Naive thymus-derived CD8-positive, alpha-beta T cell (primary cell): ENCODE measurements at regions not wholly inside any gene's neighbourhood (a gene's known extent, or its start where the extent isn't known, plus 50 kb on each side); places are given as distances from the start of the nearest gene placed in this dataset.
"Not testable (repeated sequence)": the region's sequence is repeated elsewhere in the genome, so short reads cannot be mapped to it uniquely, and the experiment has no call there.

Experiments used
- ATAC-seq, 2 donors: fragments of 150-1000 bp; cut with Tn5 transposase in 1 of 2; sonication (Bioruptor Pico), chemical (Tn5 transposase) in 1 of 2; 1 replicate in 1 of 2; 2 replicates in 1 of 2; pipeline ENCODE4 v1.10.0; 2021; ENCODE audit warnings: mild to moderate bottlenecking in 2 of 2, moderate library complexity in 2 of 2
- POLR2A ChIA-PET: fragments of 350-600 bp; sonication (Branson Sonifier 250); formaldehyde crosslinking; loops from one replicate; lab custom pipeline; 2021; ENCODE audit warnings: antibody characterized with exemption; lab: Charles Lee
- DNase-seq, 10 donors: peaks; one replicate each; pipeline versions ENCODE4 v3.0.0 to v3.0.0-alpha.2; 2020 to 2022
- H3K27ac Mint-ChIP-seq, 10 donors: one replicate each; pipeline ENCODE4 v1.8.0; 2020 to 2022; ENCODE audit warnings: mild to moderate bottlenecking in 10 of 10, mixed read lengths in 10 of 10, moderate library complexity in 4 of 10, inconsistent platforms in 1 of 10
- H3K27me3 Mint-ChIP-seq, 5 donors: one replicate each; pipeline ENCODE4 v1.8.0; 2021 to 2022; ENCODE audit warnings: mixed read lengths in 5 of 5
- H3K36me3 Mint-ChIP-seq, 3 donors: one replicate each; pipeline ENCODE4 v1.8.0; 2020 to 2022; ENCODE audit warnings: mixed read lengths in 3 of 3, mild to moderate bottlenecking in 2 of 3, inconsistent platforms in 1 of 3
- H3K4me1 Mint-ChIP-seq, 4 donors: one replicate each; pipeline ENCODE4 v1.8.0; 2021 to 2022; ENCODE audit warnings: mixed read lengths in 4 of 4
- H3K4me3 Mint-ChIP-seq, 10 donors: one replicate each; pipeline ENCODE4 v1.8.0; 2020 to 2022; ENCODE audit warnings: mild to moderate bottlenecking in 10 of 10, mixed read lengths in 10 of 10, moderate library complexity in 6 of 10, inconsistent platforms in 1 of 10
- H3K9me3 Mint-ChIP-seq, 9 donors: one replicate each; pipeline ENCODE4 v1.8.0; 2020 to 2022; ENCODE audit warnings: mixed read lengths in 9 of 9, mild to moderate bottlenecking in 3 of 9, inconsistent platforms in 1 of 9, moderate library complexity in 1 of 9

- POLR2A ChIA-PET = no interaction called here
- ATAC-seq = no peak
- no peaks in the 10 kb centered on the region for H3K4me1 Mint-ChIP-seq
- peaks cover 0 to 2% (median 0%) of the 10 kb centered on the region in 3 donors for H3K36me3 Mint-ChIP-seq
- H3K9me3 Mint-ChIP-seq = peaks cover 0 to 1% (median 0%) of the 10 kb centered on the region in 9 donors
- H3K27me3 Mint-ChIP-seq = peaks cover 0 to 2% (median 0%) of the 10 kb centered on the region in 5 donors
- no peak for DNase-seq
- no peak overlapping the region for H3K4me3 Mint-ChIP-seq
- H3K27ac Mint-ChIP-seq = peak overlapping the region in 1 of 10 donors; percentile 39
Measured at GRCh38 chr20:47857569-47858464, 72.5 kb upstream of the SULF2 start.

GRCh38 chr20:47857187-47857568 lies 71.9 kb upstream of the SULF2 start:
- DNase-seq (no peak), ATAC-seq (no peak)
- POLR2A ChIA-PET = no interaction called here
- Mint-ChIP-seq H3K27ac (no peak overlapping the region), H3K4me1 (peaks cover 0 to 2% (median 0%) of the 10 kb centered on the region in 4 donors), H3K36me3 (no peaks in the 10 kb centered on the region), H3K27me3 (peaks cover 0 to 5% (median 2%) of the 10 kb centered on the region in 5 donors), H3K9me3 (no peaks in the 10 kb centered on the region), H3K4me3 (no peak overlapping the region)

- H3K27me3 Mint-ChIP-seq = peaks cover 4 to 19% (median 5%) of the 10 kb centered on the region in 5 donors
- no peak overlapping the region for H3K27ac Mint-ChIP-seq
- no peaks in the 10 kb centered on the region for H3K36me3 Mint-ChIP-seq
- H3K4me1 Mint-ChIP-seq = peaks cover 0 to 4% (median 2%) of the 10 kb centered on the region in 4 donors
- no peaks in the 10 kb centered on the region for H3K9me3 Mint-ChIP-seq
- POLR2A ChIA-PET = no interaction called here
- DNase-seq (no peak), ATAC-seq (no peak)
- H3K4me3 Mint-ChIP-seq = no peak overlapping the region
Measured at GRCh38 chr20:47855799-47856198, 70.5 kb upstream of the SULF2 start.

GRCh38 chr20:47854687-47855212 lies 69.5 kb upstream of the SULF2 start:
- DNase-seq = no peak
- peaks cover 5 to 20% (median 7%) of the 10 kb centered on the region in 5 donors for H3K27me3 Mint-ChIP-seq
- no peak overlapping the region for H3K27ac Mint-ChIP-seq
- H3K4me1 Mint-ChIP-seq = peaks cover 0 to 4% (median 2%) of the 10 kb centered on the region in 4 donors
- no peak for ATAC-seq
- no peaks in the 10 kb centered on the region for H3K36me3 Mint-ChIP-seq
- H3K4me3 Mint-ChIP-seq = no peak overlapping the region
- no peaks in the 10 kb centered on the region for H3K9me3 Mint-ChIP-seq
- POLR2A ChIA-PET = no interaction called here

DNA sequence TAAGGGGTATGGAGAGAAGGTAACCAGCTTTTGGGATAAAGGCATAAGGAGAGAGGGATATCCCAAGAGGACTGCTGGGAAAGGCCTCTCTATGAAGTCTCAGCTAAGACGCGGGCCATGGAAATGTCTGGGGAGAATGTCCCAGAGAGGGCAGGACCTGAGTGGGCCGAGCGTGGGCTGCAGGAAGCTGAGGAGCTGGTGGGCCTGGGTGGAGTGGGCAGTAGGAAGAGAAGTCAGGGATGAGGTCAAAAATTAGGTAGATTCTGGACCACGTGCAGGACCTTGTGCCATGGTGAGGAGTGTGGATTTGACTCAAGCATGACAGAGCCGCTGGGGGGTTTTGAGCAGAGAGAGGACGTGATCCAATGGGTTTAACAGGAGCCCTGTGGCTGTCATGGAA lies 66.5 kb upstream of the SULF2 start:
- Mint-ChIP-seq H3K4me3 (no peak overlapping the region), H3K9me3 (no peaks in the 10 kb centered on the region), H3K36me3 (no peaks in the 10 kb centered on the region), H3K27me3 (peaks cover 6 to 26% (median 9%) of the 10 kb centered on the region in 5 donors), H3K27ac (peak overlapping the region in 1 of 10 donors; percentile 16), H3K4me1 (peaks cover 0 to 10% (median 4%) of the 10 kb centered on the region in 4 donors)
- ATAC-seq = no peak
- DNase-seq = no peak
- POLR2A ChIA-PET = no interaction called here

- peaks cover 0 to 15% (median 7%) of the 10 kb centered on the region in 4 donors for H3K4me1 Mint-ChIP-seq
- POLR2A ChIA-PET = no interaction called here
- ATAC-seq (no peak), DNase-seq (no peak)
- H3K36me3 Mint-ChIP-seq = no peaks in the 10 kb centered on the region
- no peak overlapping the region for H3K27ac Mint-ChIP-seq
- H3K4me3 Mint-ChIP-seq = no peak overlapping the region
- no peaks in the 10 kb centered on the region for H3K9me3 Mint-ChIP-seq
- H3K27me3 Mint-ChIP-seq = peaks cover 6 to 30% (median 9%) of the 10 kb centered on the region in 5 donors
Measured at GRCh38 chr20:47850146-47850545, 64.9 kb upstream of the SULF2 start.

DNA sequence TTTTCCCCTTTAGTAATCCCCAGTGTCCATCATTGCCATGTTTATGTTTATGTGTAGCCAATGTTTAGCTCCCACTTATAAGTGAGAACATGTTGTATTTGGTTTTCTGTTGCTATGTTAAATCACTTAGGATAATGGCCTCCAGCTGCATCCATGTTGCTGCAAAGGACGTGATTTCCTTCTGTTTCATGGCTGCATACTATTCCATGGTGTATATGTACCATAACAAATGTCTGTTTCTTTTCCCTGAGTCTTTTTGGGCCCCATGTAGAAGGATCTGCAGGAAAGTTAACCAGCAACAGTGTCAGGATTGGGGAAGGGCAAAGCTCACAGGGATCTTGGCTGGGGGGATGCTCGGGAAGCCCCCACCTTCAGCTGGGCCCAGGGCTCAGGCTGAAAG lies 64.3 kb upstream of the SULF2 start:
- no peak for DNase-seq
- no peaks in the 10 kb centered on the region for H3K36me3 Mint-ChIP-seq
- ATAC-seq = no peak
- H3K27me3 Mint-ChIP-seq = peaks cover 6 to 30% (median 9%) of the 10 kb centered on the region in 5 donors
- H3K27ac Mint-ChIP-seq = peak overlapping the region in 1 of 10 donors; percentile 53
- POLR2A ChIA-PET = no interaction called here
- H3K4me3 Mint-ChIP-seq = no peak overlapping the region
- H3K9me3 Mint-ChIP-seq = no peaks in the 10 kb centered on the region
- peaks cover 0 to 16% (median 7%) of the 10 kb centered on the region in 4 donors for H3K4me1 Mint-ChIP-seq

- Mint-ChIP-seq H3K4me1 (peaks cover 0 to 22% (median 11%) of the 10 kb centered on the region in 4 donors), H3K36me3 (no peaks in the 10 kb centered on the region), H3K27ac (no peak overlapping the region), H3K27me3 (peaks cover 6 to 30% (median 9%) of the 10 kb centered on the region in 5 donors), H3K4me3 (no peak overlapping the region), H3K9me3 (no peaks in the 10 kb centered on the region)
- ATAC-seq (no peak), DNase-seq (no peak)
- POLR2A ChIA-PET = no interaction called here
Measured at GRCh38 chr20:47849006-47849405, 63.7 kb upstream of the SULF2 start.

GRCh38 chr20:47848534-47848933 lies 63.3 kb upstream of the SULF2 start:
- ATAC-seq, H3K36me3 Mint-ChIP-seq, POLR2A ChIA-PET, H3K9me3 Mint-ChIP-seq, DNase-seq, H3K4me3 Mint-ChIP-seq, H3K27ac Mint-ChIP-seq: not testable (repeated sequence)
- Mint-ChIP-seq H3K4me1 (peaks cover 0 to 22% (median 12%) of the 10 kb centered on the region in 4 donors), H3K27me3 (peaks cover 6 to 30% (median 9%) of the 10 kb centered on the region in 5 donors)

GRCh38 chr20:47847884-47848485 lies 62.7 kb upstream of the SULF2 start:
- ATAC-seq (no peak), DNase-seq (no peak)
- H3K27me3 Mint-ChIP-seq = peaks cover 9 to 35% (median 11%) of the 10 kb centered on the region in 5 donors
- no peaks in the 10 kb centered on the region for H3K9me3 Mint-ChIP-seq
- no peak overlapping the region for H3K4me3 Mint-ChIP-seq
- peaks cover 0 to 24% (median 12%) of the 10 kb centered on the region in 4 donors for H3K4me1 Mint-ChIP-seq
- H3K27ac Mint-ChIP-seq = peak overlapping the region in 1 of 10 donors; percentile 32
- no peaks in the 10 kb centered on the region for H3K36me3 Mint-ChIP-seq
- POLR2A ChIA-PET = no interaction called here

DNA sequence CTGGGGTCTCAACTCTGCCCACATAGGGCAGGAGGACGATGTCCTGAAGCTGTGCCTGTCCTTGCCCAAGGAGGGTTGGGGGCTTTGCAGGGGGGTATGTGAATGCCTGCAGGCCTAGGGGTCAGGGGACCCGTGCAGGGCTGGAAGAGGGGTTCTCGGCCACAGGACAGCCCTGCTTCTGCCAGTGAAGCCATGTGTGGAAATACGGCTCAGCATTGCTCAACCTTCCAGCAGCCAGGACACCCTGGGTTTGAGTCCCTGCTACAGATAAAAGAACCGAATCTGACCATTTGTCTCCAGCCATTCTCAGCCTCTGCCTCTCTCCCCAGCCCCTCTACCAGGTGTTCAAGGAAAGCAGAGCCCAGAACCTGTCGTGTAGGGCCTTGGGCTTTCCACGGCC lies 61.9 kb upstream of the SULF2 start:
- ATAC-seq, H3K36me3 Mint-ChIP-seq, H3K9me3 Mint-ChIP-seq, H3K27ac Mint-ChIP-seq, DNase-seq, POLR2A ChIA-PET, H3K4me3 Mint-ChIP-seq: not testable (repeated sequence)
- H3K4me1 Mint-ChIP-seq = peaks cover 0 to 24% (median 11%) of the 10 kb centered on the region in 4 donors
- peaks cover 9 to 31% (median 11%) of the 10 kb centered on the region in 5 donors for H3K27me3 Mint-ChIP-seq

GRCh38 chr20:47846651-47847050 lies 61.4 kb upstream of the SULF2 start:
- H3K4me3 Mint-ChIP-seq, H3K36me3 Mint-ChIP-seq, H3K9me3 Mint-ChIP-seq, DNase-seq, H3K27ac Mint-ChIP-seq, POLR2A ChIA-PET, ATAC-seq: not testable (repeated sequence)
- peaks cover 10 to 26% (median 13%) of the 10 kb centered on the region in 5 donors for H3K27me3 Mint-ChIP-seq
- peaks cover 0 to 24% (median 11%) of the 10 kb centered on the region in 4 donors for H3K4me1 Mint-ChIP-seq
